ENCODE measurements at regions not wholly inside any gene's neighbourhood (a gene's known extent, or its start where the extent isn't known, plus 50 kb on each side); places are given as distances from the start of the nearest gene placed in this dataset.

DNA sequence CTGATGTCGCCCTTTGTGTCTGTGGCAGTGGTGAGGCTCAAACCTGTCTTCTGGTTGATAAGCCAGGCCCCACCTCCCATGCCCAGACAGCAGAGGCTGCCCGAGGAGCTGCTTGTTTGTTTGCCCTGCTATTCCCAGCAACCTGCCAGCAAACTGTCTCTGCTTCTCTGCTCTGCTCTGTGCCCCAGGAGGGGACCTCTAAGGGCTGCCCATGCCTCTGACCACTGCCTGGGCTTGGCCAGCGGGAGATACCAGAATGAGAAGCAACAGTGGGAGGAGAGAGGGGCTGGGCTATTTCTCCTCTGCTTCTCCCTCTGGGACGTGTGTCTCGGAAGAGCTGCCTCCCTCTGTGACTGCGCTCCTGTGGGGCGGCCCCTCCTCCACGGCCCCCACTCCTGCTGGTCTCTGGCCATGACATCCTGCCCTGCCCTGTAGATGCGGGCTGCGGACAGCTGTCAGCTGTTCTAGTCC, 213.1 kb downstream of the RPLP1 start:
- Mint-ChIP-seq H3K27me3 (ENCODE audit: insufficient read depth, unreplicated experiment) (no peaks in the 10 kb centered on the region), H3K27ac (ENCODE audit: low read depth, unreplicated experiment) (no peak overlapping the region), H3K4me3 (ENCODE audit: unreplicated experiment) (no peak overlapping the region), H3K36me3 (ENCODE audit: insufficient read depth, unreplicated experiment) (no peaks in the 10 kb centered on the region), H3K4me1 (ENCODE audit: insufficient read depth, unreplicated experiment) (no peaks in the 10 kb centered on the region), H3K9me3 (ENCODE audit: unreplicated experiment) (no peaks in the 10 kb centered on the region)
- TF ChIP-seq, protein P1, sequence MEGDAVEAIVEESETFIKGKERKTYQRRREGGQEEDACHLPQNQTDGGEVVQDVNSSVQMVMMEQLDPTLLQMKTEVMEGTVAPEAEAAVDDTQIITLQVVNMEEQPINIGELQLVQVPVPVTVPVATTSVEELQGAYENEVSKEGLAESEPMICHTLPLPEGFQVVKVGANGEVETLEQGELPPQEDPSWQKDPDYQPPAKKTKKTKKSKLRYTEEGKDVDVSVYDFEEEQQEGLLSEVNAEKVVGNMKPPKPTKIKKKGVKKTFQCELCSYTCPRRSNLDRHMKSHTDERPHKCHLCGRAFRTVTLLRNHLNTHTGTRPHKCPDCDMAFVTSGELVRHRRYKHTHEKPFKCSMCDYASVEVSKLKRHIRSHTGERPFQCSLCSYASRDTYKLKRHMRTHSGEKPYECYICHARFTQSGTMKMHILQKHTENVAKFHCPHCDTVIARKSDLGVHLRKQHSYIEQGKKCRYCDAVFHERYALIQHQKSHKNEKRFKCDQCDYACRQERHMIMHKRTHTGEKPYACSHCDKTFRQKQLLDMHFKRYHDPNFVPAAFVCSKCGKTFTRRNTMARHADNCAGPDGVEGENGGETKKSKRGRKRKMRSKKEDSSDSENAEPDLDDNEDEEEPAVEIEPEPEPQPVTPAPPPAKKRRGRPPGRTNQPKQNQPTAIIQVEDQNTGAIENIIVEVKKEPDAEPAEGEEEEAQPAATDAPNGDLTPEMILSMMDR (IDR thresholded peaks at IDR 0.05; ENCODE audit: unreplicated experiment), result no peak
- no TSS peak for BruUV-seq (replicated peaks)
- no peak for DNase-seq (ENCODE audit: unreplicated experiment)
- CTCF ChIA-PET, result no interaction called here
- POLR2A ChIA-PET, result no interaction called here
- intact Hi-C loops (cut with micrococcal nuclease), result no loop called here

DNA sequence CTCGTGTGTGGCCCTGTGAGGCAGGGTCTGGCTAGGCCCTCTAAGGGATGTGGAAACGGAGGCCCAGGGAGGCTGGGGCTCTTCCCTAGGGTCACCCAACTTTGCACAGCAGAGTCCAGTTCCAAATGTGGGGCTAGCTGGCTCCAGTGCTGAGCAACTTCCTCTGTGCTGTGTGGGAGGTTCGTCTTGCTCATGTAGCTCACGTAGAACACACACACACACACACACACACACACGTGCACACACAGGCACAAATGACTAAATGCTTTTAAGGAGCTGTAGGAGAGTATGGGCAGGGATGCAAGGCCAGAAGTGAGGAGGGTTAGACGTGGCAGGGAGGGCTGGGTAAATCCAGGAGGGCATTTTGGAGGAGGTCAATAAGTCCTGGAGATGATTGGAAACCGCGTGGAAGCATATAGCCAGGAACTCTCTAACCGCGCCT, 213.8 kb downstream of the RPLP1 start:
- POLR2A ChIA-PET, result interaction anchor here (0.7 kb wide), 1 partner anchor 16 kb away, joined by 3 read pairs; no protein-coding TSS in a partner anchor
- CTCF ChIA-PET, result no interaction called here
- DNase-seq (ENCODE audit: unreplicated experiment), result no peak
- Mint-ChIP-seq H3K9me3 (ENCODE audit: unreplicated experiment) (no peaks in the 10 kb centered on the region), H3K4me1 (ENCODE audit: insufficient read depth, unreplicated experiment) (no peaks in the 10 kb centered on the region), H3K27ac (ENCODE audit: low read depth, unreplicated experiment) (no peak overlapping the region), H3K4me3 (ENCODE audit: unreplicated experiment) (no peak overlapping the region), H3K27me3 (ENCODE audit: insufficient read depth, unreplicated experiment) (no peaks in the 10 kb centered on the region), H3K36me3 (ENCODE audit: insufficient read depth, unreplicated experiment) (no peaks in the 10 kb centered on the region)
- intact Hi-C loops (cut with micrococcal nuclease), result no loop called here
- TF ChIP-seq, protein P1 (IDR thresholded peaks at IDR 0.05; ENCODE audit: unreplicated experiment), result no peak
- no TSS peak for BruUV-seq (replicated peaks)

DNA sequence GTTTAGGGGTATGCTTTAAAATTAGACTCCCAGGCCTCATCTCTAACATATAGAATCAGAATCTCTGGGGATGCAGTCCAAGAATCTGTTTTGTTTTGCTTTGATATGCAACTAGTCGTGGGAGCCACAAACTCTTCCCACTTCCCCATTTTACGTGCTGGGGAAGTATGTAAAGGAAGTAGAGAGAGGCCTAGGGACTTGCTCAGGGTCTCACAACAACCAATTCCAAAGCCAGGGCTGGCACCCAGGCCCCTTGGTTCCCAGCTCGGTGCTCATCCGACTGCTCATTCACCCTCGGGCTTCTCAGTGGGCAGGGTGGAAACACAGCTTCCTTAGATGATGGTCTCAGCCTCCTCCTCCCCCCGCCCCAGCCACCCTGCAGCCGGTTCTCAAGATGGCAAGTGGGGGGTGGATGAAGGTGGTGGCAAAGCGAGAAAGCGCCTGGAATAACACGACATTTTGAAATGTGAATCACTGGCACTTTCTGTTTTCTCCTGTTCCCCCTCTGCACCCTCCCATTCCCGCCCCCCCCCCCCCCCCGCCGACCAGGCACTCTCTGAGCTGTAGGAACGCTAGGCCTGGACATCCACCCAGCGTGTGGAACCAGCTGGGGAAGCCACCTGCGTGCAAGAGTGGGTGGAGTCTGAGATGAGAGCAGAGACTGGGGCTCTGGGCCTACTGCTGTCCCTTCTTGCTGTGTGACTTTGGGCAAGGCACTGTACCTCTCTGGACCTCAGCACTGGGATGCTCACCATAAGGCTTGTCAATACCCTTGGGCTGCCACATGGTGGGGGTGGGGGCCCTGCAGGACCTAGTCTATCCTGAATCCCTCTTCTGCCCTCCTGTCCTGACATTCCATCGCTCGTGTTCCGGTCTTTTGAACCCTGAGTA, 214.5 kb downstream of the RPLP1 start:
- Mint-ChIP-seq H3K9me3 (ENCODE audit: unreplicated experiment) (no peaks in the 10 kb centered on the region), H3K4me3 (ENCODE audit: unreplicated experiment) (no peak overlapping the region), H3K27ac (ENCODE audit: low read depth, unreplicated experiment) (no peak overlapping the region), H3K4me1 (ENCODE audit: insufficient read depth, unreplicated experiment) (no peaks in the 10 kb centered on the region), H3K27me3 (ENCODE audit: insufficient read depth, unreplicated experiment) (no peaks in the 10 kb centered on the region), H3K36me3 (ENCODE audit: insufficient read depth, unreplicated experiment) (no peaks in the 10 kb centered on the region)
- BruUV-seq (replicated peaks), result no TSS peak
- TF ChIP-seq, protein P1 (IDR thresholded peaks at IDR 0.05; ENCODE audit: unreplicated experiment), result no peak
- POLR2A ChIA-PET, result no interaction called here
- intact Hi-C loops (cut with micrococcal nuclease), result no loop called here
- CTCF ChIA-PET, result interaction anchor here (0.6 kb wide), 1 partner anchor 840 kb away, joined by 3 read pairs; no protein-coding TSS in a partner anchor
- no peak for DNase-seq (ENCODE audit: unreplicated experiment)

DNA sequence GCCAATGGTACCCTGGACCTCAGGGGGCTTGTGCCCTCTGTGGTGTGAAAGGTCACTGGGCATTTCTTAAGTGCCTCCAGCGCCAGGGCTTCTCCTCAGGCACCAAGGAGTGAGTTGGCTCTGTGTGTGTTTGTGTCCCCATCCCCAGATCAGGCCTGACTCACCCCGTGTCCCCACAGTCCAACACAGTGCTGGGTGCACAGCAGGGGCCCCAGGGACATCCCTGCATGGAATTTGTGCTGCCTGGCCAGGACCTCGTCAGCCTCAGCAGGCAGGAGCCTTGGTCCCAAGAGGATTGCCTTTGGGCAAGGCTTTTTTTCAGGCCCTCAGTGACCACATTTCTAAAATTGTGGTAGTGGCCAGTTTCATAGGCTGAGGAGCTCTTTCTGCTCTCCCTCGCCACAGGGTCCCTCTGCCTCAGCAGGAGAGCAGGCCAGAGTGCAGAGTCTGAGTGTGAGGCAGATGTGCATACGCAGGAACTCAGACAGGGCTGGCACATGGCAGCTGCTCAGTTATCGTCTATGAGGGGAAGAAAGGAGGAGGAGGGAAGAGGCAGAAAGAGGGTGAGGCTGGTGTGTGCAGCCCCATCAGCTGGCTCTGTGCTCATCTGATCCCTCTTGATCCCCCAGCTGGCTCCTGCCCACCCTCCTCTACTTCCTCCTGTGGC, 215.6 kb downstream of the RPLP1 start:
- Mint-ChIP-seq H3K27ac (ENCODE audit: low read depth, unreplicated experiment) (no peak overlapping the region), H3K4me1 (ENCODE audit: insufficient read depth, unreplicated experiment) (no peaks in the 10 kb centered on the region), H3K27me3 (ENCODE audit: insufficient read depth, unreplicated experiment) (peaks cover under 1% of the 10 kb centered on the region), H3K36me3 (ENCODE audit: insufficient read depth, unreplicated experiment) (no peaks in the 10 kb centered on the region), H3K4me3 (ENCODE audit: unreplicated experiment) (no peak overlapping the region), H3K9me3 (ENCODE audit: unreplicated experiment) (no peaks in the 10 kb centered on the region)
- POLR2A ChIA-PET, result no interaction called here
- intact Hi-C loops (cut with micrococcal nuclease), result no loop called here
- CTCF ChIA-PET, result no interaction called here
- BruUV-seq (replicated peaks), result no TSS peak
- DNase-seq (ENCODE audit: unreplicated experiment), result no peak
- TF ChIP-seq, protein P1 (IDR thresholded peaks at IDR 0.05; ENCODE audit: unreplicated experiment), result no peak
